Stimulated activated CD4-positive, alpha-beta T cell treated with anti-CD3 and anti-CD28 coated beads, Interleukin-12 subunit alpha, Interleukin-12 subunit beta, amount 100 ng/mL, for 48 hours (primary cell): ENCODE measurements at regions not wholly inside any gene's neighbourhood (a gene's known extent, or its start where the extent isn't known, plus 50 kb on each side); places are given as distances from the start of the nearest gene placed in this dataset.
"Not testable (repeated sequence)": the region's sequence is repeated elsewhere in the genome, so short reads cannot be mapped to it uniquely, and the experiment has no call there.

ENCODE experiments used
- DNase-seq, 3 donors: peaks; one replicate each; pipeline ENCODE4 v3.0.0-alpha.2; 2020; ENCODE audit warnings: low read depth in 2 of 3, low spot score in 1 of 3

DNA sequence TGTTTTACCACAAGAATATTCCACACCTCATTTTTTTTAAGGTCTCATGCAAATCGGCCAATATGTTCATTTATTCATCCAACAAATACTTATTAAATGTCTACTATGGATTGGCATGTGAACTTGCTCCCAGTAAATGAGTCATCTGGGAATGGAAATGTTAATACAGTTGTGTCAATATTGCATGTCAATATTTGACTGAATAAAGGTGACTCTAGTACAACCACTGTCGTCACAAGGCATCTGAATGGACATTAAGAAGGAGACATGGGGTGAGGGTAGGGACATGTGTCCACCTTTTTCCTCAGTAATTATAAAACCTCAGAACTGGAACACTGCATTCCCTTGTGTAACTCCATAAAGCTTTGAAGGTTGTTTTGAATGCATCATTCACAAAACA is 365.4 kb downstream of the ADCYAP1 start:
- no peak for DNase-seq

DNA sequence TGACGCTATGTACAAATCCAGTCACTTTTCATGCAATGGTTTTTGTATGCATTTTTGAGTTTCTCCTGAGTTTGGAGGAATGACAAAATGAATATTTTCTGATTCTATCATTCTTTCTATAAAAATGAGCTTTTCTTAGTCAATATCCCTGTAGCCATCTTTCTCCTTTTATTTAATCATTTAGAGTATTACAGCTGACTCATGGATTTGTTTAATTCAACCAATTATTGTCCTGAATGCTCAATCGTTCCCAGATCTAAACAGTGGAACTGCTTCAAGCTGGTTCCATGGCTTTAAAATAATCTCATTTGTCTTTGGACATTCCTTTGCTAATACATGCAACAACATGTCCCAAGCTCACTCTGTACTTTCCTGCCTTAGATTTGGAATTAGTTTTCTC is 368.8 kb downstream of the ADCYAP1 start:
- no peak for DNase-seq

DNA sequence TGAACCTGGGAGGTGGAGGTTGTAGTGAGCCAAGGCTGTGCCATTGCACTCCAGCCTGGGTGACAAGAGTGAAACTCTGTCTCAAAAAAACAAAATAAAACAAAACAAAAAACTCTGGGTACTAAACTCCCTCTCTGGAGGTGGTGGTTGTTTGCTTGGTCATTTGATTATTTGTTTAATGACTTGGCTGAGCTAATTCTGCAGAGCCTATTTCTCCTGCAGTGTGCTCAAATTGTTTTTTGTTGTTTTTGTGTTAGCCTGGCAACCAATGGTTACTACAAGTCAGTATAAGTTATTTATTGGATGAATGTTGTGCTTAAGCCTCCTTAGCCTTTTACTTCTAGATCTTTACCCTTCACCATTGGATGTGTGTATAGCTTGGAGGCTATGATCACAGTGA is 387.5 kb downstream of the ADCYAP1 start:
- no peak for DNase-seq

DNA sequence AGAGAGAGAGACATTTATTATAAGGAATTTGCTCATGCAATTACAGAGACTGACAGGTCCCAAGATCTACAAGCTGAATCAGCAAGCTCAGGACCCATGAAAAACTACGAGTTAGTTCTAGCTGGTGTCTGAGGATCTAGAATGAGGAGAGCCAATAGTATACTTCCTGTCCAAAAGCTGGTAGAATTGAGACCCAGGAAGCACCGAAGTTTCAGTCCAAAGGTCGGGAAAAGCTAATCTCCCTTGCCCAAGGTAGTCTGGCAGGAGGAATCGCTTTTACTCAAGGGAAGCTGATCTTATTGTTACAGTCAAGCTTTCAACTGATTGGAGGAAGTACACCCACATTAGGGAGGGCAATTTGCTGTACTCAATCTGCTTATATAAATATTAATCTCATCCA is 389.6 kb downstream of the ADCYAP1 start:
- DNase-seq: no peak

DNA sequence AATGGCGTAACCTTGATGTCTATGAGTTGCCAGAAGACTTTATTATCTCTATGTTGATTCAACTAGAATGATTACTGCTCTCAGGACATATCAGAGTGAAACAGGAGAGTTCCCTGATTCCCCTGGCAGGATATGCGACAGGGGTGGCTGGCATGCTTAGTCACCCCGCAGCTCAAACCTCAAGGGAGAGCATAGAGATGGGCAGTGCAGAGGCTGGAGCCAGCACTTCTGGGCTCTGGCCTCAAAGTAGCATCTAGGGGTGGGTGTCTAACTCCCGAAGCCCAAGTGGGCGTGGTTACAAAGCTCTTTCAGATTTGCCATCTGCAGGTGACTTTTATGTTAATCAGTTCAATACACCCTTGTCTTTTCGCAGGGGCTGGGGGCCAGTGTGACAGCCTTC is 391.6 kb downstream of the ADCYAP1 start:
- DNase-seq: no peak

DNA sequence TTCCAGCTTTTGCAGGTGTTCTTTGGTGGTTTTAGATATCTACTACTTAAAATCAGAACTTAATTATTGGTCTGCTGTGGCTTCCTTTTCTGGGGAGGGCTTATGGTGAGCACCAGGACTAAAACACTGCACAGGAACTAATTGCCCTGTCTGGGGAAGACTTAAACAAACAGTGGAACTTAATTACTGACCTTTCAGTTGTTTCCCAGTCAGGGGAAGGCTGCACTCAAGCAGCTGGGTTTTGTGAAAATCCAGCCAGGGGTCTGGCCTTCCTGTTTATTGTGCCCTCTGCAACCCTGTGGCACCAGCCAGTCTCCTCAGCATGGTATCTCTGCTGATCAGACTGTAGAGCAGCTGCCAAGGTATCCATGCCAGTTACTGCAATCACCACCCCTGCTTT is 398.2 kb downstream of the ADCYAP1 start:
- no peak for DNase-seq

DNA sequence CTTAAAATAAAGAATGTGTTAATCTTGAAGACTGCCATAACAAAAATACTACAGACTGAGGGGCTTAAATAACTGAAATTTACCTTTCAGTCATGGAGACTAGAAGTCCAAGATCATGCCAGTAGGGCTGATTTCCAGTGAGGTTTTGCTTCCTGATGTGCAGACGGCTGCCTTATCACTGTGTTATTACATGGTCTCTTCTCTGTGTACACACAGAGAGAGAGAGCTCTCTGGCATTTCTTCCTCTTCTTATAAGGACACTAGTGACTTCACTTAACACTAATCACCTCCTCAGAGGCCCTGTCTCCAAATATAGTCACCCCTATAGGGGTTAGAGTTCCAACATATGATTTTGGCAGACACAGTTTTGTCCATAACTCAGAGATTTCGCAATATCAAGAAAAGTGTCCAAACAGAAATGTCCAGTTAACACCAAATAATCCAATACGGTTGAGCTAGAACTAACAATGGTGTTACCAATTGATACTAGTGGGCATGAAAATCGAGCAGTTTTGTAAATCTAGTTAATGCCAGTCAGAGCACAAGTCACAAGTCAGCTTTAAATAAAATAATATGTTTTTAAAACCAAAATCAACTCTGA is 399.8 kb downstream of the ADCYAP1 start:
- DNase-seq: no peak

DNA sequence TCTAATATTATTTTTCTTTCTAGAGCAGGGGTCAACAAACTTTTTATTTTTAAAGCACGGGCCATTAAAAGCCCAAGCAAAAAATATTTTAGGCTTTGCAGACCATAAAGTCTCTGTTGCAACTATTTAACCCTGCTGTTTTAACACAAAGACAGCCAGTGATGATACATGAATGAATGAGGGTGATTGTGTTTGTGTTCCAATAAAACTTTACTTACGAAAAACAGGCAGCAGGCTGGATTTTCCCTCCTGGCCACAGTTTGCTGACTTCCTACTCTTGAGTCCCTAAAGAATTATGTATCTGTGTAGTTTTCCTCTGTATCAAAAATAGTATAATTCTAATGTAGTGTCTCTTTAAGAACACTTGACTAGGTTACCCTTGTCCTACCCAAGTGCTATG is 402.0 kb downstream of the ADCYAP1 start:
- DNase-seq: no peak

DNA sequence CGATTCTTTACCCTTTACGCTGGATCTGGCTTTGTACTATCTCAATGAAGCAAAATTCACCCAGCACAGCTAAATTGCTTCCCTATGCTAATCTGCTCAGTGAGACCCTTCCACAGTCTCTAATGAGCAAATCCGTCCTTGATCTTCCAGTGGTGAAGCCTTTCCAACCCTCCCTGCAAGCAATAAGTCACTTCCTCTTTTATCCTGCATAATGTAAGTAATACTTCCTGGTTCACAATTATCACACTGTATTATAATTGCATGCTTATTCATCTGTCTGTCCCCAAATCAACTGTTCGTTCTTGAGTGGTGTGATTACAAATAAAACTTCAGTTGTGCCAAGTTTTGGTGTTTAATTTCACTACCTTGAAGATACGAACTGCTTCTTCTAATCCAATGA is 404.0 kb downstream of the ADCYAP1 start:
- no peak for DNase-seq

DNA sequence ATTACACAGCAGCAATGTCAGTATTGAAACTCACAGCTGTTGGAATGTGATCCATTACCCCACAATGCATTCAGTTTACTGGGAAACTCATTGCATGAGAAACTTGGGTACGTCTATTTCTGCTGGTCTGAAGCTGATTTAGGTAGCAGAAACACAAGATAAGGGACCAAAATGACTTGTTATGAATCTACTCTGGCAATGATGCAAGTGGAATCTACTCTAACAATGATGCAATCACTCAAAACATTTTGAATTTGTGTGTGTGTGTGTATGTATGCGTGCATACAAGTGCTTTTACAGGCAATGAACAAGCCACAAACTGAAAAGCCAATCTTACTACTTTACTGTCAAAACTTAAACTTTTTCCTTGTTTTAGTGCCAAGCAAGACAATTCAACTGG is 406.7 kb downstream of the ADCYAP1 start:
- no peak for DNase-seq

DNA sequence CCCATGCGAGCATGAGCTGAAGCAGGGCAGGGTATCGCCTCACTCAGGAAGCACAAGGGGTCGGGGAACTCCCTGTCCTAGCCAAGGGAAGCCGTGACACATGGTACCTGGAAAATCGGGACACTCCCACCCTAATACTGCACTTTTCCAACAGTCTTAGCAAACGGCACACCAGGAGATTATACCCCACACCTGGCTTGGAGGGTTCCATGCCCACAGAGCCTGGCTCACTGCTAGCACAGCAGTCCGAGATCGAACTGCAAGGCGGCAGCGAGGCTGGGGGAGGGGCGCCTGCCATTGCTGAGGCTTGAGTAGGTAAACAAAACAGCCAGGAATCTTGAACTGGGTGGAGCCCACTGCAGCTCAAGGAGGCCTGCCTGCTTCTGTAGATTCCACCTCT is 430.7 kb downstream of the ADCYAP1 start:
- DNase-seq: not testable (repeated sequence)

DNA sequence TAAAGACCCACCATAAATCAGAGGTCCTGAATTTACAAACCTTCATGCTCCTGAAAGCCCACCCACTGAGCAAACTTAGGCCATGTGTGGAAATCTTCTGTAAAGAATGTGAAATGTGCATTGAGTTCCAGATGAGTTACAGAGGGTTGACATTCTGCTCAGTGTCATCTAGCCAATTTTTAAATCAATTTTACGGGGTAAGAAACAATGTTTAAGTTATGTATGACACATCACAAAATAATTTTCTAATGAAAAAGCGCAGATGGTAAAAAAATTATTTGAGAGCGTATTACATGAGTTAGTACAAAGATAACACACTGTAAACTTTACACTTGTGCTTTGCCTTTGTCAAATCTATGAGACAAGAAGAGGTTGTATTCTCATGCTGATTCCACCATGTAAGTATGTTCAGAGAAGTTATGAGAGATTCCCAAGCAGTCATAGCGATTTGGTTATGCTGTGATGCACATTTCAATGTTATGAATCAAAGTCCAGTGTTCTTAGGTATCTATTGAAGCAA is 446.3 kb downstream of the ADCYAP1 start:
- DNase-seq: no peak

DNA sequence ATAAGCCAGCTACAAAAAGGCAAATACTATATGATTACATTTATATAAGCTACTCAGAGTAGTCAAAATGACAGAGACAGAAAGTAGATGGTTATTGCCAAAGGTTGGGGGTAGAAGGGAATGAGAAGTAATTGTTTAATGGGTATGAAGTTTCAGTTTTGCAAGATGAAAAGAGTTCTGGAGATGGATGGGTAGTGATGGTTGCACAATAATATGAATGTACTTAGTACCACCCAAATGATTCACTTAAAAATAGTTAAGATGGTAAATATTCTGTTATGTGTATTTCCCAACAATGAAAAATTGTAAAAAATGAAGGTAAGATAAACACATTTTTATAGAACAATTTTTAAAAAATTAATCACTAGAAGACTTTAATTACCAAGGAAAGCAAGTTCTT is 448.4 kb downstream of the ADCYAP1 start:
- DNase-seq: no peak

DNA sequence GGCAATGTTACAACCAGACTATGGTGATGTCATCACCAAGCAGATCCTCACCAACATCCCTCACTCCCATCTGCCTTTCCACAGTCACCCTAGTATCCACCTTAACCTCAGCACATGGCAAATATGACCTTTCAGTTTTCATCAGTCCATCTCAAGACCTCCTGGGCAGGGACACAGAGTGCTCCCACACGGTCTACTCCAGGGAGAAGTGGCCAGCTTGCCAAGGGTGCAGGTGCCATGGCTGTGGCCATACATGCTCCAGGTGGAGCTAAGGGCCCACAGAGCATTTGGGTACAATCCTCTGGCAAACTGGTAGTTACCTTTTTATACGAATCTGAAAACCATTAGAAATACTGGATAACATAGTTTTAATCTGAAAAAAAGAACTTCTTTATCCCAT is 453.1 kb downstream of the ADCYAP1 start:
- DNase-seq: no peak

DNA sequence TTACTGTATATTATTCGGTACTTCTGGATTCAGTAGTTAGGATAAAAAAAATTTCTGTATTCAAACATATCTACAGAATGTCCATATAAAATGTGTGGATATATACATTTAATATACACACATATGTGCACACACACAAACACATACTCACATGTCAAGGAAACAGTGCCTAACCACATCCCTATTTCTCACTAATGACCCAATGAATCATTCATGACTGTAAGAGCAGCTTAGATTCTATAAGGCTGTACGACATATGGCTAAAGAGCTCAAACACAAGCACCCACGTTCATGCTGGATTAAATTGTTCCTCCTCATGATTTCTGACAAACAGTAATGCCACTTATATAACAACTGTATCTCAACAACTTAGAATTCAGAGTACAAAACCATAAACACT is 457.3 kb downstream of the ADCYAP1 start:
- DNase-seq: no peak

DNA sequence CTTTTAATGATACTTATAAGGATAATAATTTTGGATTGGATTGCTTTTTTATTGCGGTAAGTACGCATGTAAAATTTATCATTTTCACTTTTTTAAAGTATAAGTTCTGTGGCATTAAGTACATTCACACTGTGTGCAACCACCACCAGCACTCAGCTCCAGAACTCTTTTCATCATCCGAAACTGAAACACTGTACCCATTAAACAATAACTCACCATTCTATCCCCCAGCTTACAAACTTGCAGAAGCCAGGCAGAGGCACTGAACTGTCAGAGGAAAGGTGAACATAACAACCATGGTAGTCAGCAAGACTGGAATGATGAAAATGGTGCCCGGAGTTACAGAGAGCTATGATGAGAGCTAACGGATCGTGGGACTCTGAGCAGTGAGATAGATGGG is 465.9 kb downstream of the ADCYAP1 start:
- no peak for DNase-seq

DNA sequence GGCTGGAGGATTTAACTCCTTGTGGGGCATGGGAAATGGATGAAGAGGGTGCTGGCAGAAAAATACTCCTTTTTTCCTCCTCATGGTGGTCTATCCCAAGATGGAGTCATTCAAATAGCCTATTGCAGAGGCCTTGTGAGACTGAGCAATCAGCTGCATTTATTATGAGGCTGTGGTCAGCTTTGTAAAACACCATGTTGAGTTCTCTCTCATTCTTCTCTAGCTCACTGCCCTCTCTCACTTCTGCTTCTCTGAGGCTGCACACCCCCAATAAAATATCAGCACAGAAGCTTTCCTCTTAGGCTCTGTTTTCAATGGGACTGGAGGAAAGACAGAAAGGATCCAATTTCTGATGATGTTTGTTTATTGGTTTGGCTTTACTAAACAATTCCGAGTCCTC is 467.1 kb downstream of the ADCYAP1 start:
- no peak for DNase-seq

DNA sequence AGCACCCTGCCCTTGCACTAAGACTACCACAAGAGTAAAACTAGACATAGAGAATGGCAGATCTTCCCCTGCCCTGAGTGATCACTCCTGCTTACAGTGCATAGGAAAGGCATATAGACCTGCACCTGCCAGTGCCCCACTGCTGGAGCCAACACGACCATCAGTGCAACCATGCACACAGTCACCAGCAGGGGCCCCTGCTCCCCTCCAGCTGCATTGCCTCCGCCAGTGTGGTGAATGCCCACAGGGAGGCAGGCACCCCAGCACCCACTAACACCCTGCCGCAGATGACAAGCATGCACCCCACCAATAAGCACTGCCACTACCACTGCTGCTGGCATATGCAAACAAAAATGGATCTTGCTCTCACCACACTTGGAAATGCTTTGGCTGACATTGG is 478.8 kb downstream of the ADCYAP1 start:
- no peak for DNase-seq

DNA sequence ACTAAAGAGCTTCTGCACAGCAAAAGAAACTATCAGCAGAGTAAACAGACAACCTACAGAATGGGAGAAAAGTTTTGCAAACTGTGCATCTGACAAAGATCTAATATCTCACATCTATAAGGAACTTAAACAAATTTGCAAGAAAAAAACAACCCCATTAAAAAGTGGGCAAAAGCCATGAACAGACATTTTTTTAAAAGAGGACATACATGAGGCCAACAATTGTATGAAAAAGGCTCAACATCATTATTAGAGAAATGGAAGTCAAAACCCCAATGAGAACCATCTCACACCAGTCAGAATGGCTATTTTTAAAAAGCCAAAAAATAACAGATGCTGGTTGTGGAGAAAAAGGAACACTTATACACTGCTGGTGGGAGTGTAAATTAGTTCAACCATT is 483.8 kb downstream of the ADCYAP1 start:
- not testable (repeated sequence) for DNase-seq

DNA sequence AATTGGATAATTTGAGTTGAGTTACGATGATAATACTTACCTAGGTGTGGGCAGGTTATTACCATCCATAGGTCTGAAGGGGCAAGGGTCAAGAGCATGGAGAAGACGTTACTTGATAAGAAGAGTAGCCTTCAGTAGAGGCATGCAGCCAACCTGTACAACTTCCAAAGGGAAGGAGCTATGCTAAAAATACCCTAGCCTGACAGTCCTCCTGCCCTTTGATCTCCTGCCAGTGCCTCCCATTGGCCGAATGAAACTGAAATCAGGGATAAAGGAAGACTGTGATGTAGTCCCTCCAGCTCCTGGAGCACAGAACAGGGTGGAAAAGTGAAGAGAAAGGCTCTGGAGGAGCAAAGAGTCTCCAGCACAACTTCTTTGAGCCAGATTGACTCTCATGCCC is 487.4 kb downstream of the ADCYAP1 start:
- DNase-seq: no peak

DNA sequence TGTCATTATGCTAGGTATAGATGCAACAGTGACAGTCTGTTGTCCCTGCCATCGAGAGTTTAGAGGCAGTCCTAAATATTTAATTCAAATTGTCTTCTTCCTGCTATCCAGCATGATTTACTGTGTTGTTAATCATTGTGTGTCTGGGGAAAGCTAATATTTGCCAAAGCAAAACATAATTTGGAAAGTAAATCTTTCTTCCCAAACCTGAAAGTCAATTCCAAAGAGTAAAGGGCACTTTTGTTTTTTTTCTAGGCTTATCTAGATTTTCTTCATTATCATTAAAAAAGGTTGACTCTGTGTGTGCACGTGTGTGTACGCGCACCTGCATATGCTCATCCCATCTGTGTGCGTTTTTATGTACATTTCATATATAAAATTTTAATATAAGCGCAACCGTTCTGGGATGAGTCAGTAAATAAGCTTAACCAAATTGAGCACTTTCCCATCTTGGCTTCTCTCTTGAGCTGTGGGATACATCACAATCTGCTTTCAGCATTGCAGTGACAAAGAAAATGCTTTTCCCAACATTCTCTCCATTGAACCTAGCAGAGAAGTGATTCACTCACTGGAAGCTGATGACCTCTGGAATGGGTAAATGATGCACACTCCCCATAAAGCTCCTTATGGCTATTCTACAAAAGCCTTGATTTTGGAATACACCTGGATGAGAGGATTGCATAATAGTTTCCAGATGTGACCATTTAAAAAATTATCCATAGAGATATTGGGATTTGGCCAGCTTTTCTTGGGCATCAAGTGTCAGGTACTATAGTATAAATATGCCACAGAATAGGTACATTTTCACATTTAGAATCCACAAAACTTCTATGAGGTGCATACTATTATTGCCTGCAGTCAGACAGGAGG is 488.4 kb downstream of the ADCYAP1 start:
- DNase-seq: no peak

DNA sequence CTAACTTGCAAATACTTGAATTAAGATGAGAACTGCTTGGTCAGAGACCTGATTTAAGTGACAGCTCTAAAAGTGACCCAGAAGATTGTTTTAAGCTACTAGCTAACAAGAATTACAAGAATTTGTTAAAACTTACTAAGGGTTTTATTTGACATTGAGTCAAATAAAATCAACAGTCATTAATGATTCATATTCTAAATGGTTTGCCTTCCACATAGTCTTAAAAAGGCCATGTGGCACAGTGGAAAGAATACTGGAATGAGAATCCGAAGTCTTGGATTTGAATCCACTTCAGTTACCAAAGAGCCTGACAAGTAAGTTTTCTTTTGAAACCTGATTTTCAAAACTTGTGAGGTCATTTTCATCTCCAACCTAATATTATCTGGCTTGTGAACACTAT is 489.3 kb downstream of the ADCYAP1 start:
- no peak for DNase-seq

DNA sequence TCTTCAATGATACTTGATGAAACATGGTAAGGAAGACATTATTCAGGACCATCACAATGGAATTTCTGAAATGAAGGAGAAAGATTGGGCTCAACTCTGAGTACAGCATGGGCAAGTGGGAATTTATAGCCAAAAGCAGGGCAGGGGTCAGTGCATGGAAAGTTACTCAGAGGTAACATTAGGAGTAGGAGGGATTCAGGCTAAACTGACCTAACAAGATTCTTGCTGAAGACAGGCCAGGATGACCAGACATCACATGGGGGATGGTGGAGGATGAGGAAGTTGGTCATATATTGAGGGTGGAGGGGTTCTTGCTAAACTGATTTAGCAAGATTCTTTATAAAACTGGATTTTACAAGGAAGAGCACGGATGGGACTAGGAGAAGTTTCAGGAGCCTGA is 489.8 kb downstream of the ADCYAP1 start:
- no peak for DNase-seq
